Endothelial cell (in vitro differentiated cells): ENCODE measurements at regions not wholly inside any gene's neighbourhood (a gene's known extent, or its start where the extent isn't known, plus 50 kb on each side); places are given as distances from the start of the nearest gene placed in this dataset.

ENCODE experiments used
- DNase-seq: peaks from one replicate; pipeline ENCODE4 v3.0.0; 2021; ENCODE audit warnings: low spot score
- H3K27ac Mint-ChIP-seq: one replicate; pipeline ENCODE4 v1.8.0; 2021; ENCODE audit warnings: mixed read lengths, inconsistent platforms; ENCODE audit not compliant: unreplicated experiment
- H3K27me3 Mint-ChIP-seq: one replicate; pipeline ENCODE4 v1.8.0; 2021; ENCODE audit warnings: mild to moderate bottlenecking, moderate library complexity, mixed read lengths, inconsistent platforms; ENCODE audit not compliant: unreplicated experiment
- H3K36me3 Mint-ChIP-seq: one replicate; pipeline ENCODE4 v1.8.0; 2021; ENCODE audit warnings: mild to moderate bottlenecking, low read depth, mixed read lengths, inconsistent platforms; ENCODE audit not compliant: unreplicated experiment
- H3K4me1 Mint-ChIP-seq: one replicate; pipeline ENCODE4 v1.8.0; 2021; ENCODE audit warnings: mild to moderate bottlenecking, mixed read lengths, inconsistent platforms; ENCODE audit not compliant: unreplicated experiment
- H3K4me3 Mint-ChIP-seq: one replicate; pipeline ENCODE4 v1.8.0; 2021; ENCODE audit warnings: mild to moderate bottlenecking, mixed read lengths, inconsistent platforms; ENCODE audit not compliant: unreplicated experiment
- H3K9me3 Mint-ChIP-seq: one replicate; pipeline ENCODE4 v1.8.0; 2021; ENCODE audit warnings: mixed read lengths, inconsistent platforms; ENCODE audit not compliant: unreplicated experiment
- CTCF ChIP-seq: fragments of 200-600 bp; sonication (generic); IDR thresholded peaks from one replicate; pipeline ENCODE4 v1.5.0; 2021; ENCODE audit warnings: antibody characterized with exemption; ENCODE audit not compliant: unreplicated experiment

GRCh38 chr1:194084755-194085154, 898.3 kb upstream of the B3GALT2 start:
- no peaks in the 10 kb centered on the region for H3K27me3 Mint-ChIP-seq
- no peaks in the 10 kb centered on the region for H3K9me3 Mint-ChIP-seq
- H3K4me3 Mint-ChIP-seq = no peak overlapping the region
- H3K4me1 Mint-ChIP-seq = no peaks in the 10 kb centered on the region
- no peaks in the 10 kb centered on the region for H3K36me3 Mint-ChIP-seq
- DNase-seq = no peak
- H3K27ac Mint-ChIP-seq = no peak overlapping the region
- no peak for TF ChIP-seq CTCF

GRCh38 chr1:194081444-194081843, 895.0 kb upstream of the B3GALT2 start:
- no peaks in the 10 kb centered on the region for H3K36me3 Mint-ChIP-seq
- no peak overlapping the region for H3K27ac Mint-ChIP-seq
- H3K9me3 Mint-ChIP-seq = no peaks in the 10 kb centered on the region
- H3K4me1 Mint-ChIP-seq = no peaks in the 10 kb centered on the region
- DNase-seq = no peak
- no peaks in the 10 kb centered on the region for H3K27me3 Mint-ChIP-seq
- TF ChIP-seq CTCF = no peak
- H3K4me3 Mint-ChIP-seq = no peak overlapping the region

GRCh38 chr1:194080826-194081225, 894.4 kb upstream of the B3GALT2 start:
- no peak for DNase-seq
- Mint-ChIP-seq H3K27ac (no peak overlapping the region), H3K4me1 (no peaks in the 10 kb centered on the region), H3K4me3 (no peak overlapping the region), H3K9me3 (no peaks in the 10 kb centered on the region), H3K27me3 (no peaks in the 10 kb centered on the region), H3K36me3 (no peaks in the 10 kb centered on the region)
- TF ChIP-seq CTCF = no peak

- Mint-ChIP-seq H3K27ac (no peak overlapping the region), H3K27me3 (no peaks in the 10 kb centered on the region), H3K4me3 (no peak overlapping the region), H3K4me1 (no peaks in the 10 kb centered on the region), H3K9me3 (no peaks in the 10 kb centered on the region), H3K36me3 (no peaks in the 10 kb centered on the region)
- TF ChIP-seq CTCF = no peak
- no peak for DNase-seq
Measured at GRCh38 chr1:194078765-194079164, 892.4 kb upstream of the B3GALT2 start.

- Mint-ChIP-seq H3K36me3 (no peaks in the 10 kb centered on the region), H3K4me1 (peaks cover 3% of the 10 kb centered on the region), H3K9me3 (no peaks in the 10 kb centered on the region), H3K27me3 (no peaks in the 10 kb centered on the region), H3K27ac (no peak overlapping the region), H3K4me3 (no peak overlapping the region)
- no peak for TF ChIP-seq CTCF
- DNase-seq = no peak
Measured at GRCh38 chr1:194076646-194077045, 890.2 kb upstream of the B3GALT2 start.
